ENCODE measurements at regions not wholly inside any gene's neighbourhood (a gene's known extent, or its start where the extent isn't known, plus 50 kb on each side); places are given as distances from the start of the nearest gene placed in this dataset.

DNA sequence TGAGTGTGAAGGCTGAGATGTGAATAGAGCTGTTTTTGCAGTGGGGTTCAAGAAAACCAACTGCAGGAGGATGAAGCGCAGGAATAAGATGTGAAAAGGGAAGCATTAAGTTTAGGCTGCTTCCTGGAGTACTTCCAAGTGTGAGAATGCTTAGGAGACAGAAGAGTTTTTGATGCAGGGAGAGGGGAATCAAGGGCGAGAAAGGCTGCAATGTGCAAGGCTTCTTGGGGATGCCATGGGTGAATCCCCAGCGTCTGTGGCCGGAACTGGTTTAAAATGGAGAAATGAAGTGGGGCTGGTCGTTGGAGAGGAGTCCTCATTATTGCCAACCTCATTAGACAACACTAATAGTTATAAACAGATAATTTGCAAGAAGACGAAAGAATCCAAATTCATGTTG is 764.9 kb downstream of the LIG4 start:
- TF ChIP-seq, protein P1, sequence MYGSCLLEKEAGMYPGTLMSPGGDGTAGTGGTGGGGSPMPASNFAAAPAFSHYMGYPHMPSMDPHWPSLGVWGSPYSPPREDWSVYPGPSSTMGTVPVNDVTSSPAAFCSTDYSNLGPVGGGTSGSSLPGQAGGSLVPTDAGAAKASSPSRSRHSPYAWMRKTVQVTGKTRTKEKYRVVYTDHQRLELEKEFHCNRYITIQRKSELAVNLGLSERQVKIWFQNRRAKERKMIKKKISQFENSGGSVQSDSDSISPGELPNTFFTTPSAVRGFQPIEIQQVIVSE (CRISPR knock-in tag; IDR thresholded peaks at IDR 0.05; ENCODE audit: borderline replicate concordance) = no peak
- TF ChIP-seq, protein P2, sequence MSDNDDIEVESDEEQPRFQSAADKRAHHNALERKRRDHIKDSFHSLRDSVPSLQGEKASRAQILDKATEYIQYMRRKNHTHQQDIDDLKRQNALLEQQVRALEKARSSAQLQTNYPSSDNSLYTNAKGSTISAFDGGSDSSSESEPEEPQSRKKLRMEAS (CRISPR knock-in tag; IDR thresholded peaks at IDR 0.05) = no peak
- TF ChIP-seq ATF1 (CRISPR knock-in tag; IDR thresholded peaks at IDR 0.05) (no peak), MXD4 (CRISPR knock-in tag; IDR thresholded peaks at IDR 0.05; ENCODE audit: borderline replicate concordance) (no peak), RELA (CRISPR knock-in tag; IDR thresholded peaks at IDR 0.05; ENCODE audit: borderline replicate concordance) (no peak), CREB1 (CRISPR knock-in tag; IDR thresholded peaks at IDR 0.05) (no peak), ETV6 (CRISPR knock-in tag; IDR thresholded peaks at IDR 0.05) (no peak), ZNF423 (CRISPR knock-in tag; IDR thresholded peaks at IDR 0.05) (no peak), SMAD4 (CRISPR knock-in tag; IDR thresholded peaks at IDR 0.05) (no peak), ELF4 (CRISPR knock-in tag; IDR thresholded peaks at IDR 0.05; ENCODE audit: low read depth) (no peak), ESRRA (CRISPR knock-in tag; IDR thresholded peaks at IDR 0.05; ENCODE audit: borderline replicate concordance) (no peak), GRHL2 (CRISPR knock-in tag; IDR thresholded peaks at IDR 0.05; ENCODE audit: insufficient replicate concordance, severe bottlenecking) (no peak)
- TF ChIP-seq, protein P3, sequence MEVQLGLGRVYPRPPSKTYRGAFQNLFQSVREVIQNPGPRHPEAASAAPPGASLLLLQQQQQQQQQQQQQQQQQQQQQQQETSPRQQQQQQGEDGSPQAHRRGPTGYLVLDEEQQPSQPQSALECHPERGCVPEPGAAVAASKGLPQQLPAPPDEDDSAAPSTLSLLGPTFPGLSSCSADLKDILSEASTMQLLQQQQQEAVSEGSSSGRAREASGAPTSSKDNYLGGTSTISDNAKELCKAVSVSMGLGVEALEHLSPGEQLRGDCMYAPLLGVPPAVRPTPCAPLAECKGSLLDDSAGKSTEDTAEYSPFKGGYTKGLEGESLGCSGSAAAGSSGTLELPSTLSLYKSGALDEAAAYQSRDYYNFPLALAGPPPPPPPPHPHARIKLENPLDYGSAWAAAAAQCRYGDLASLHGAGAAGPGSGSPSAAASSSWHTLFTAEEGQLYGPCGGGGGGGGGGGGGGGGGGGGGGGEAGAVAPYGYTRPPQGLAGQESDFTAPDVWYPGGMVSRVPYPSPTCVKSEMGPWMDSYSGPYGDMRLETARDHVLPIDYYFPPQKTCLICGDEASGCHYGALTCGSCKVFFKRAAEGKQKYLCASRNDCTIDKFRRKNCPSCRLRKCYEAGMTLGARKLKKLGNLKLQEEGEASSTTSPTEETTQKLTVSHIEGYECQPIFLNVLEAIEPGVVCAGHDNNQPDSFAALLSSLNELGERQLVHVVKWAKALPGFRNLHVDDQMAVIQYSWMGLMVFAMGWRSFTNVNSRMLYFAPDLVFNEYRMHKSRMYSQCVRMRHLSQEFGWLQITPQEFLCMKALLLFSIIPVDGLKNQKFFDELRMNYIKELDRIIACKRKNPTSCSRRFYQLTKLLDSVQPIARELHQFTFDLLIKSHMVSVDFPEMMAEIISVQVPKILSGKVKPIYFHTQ (CRISPR knock-in tag; IDR thresholded peaks at IDR 0.05) = no peak
- TF ChIP-seq, protein P4, sequence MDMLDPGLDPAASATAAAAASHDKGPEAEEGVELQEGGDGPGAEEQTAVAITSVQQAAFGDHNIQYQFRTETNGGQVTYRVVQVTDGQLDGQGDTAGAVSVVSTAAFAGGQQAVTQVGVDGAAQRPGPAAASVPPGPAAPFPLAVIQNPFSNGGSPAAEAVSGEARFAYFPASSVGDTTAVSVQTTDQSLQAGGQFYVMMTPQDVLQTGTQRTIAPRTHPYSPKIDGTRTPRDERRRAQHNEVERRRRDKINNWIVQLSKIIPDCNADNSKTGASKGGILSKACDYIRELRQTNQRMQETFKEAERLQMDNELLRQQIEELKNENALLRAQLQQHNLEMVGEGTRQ (CRISPR knock-in tag; IDR thresholded peaks at IDR 0.05) = no peak
- TF ChIP-seq, protein P5, sequence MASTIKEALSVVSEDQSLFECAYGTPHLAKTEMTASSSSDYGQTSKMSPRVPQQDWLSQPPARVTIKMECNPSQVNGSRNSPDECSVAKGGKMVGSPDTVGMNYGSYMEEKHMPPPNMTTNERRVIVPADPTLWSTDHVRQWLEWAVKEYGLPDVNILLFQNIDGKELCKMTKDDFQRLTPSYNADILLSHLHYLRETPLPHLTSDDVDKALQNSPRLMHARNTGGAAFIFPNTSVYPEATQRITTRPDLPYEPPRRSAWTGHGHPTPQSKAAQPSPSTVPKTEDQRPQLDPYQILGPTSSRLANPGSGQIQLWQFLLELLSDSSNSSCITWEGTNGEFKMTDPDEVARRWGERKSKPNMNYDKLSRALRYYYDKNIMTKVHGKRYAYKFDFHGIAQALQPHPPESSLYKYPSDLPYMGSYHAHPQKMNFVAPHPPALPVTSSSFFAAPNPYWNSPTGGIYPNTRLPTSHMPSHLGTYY (CRISPR knock-in tag; IDR thresholded peaks at IDR 0.05) = no peak
- ChIA-PET POLR2A (no interaction called here), CTCF (no interaction called here)
- peaks cover 20% of the 10 kb centered on the region for H3K36me3 Mint-ChIP-seq
- DNase-seq (ENCODE audit: low spot score) (no peak), ATAC-seq (no peak)
- no peaks in the 10 kb centered on the region for H3K27me3 Mint-ChIP-seq (ENCODE audit: low read depth)
- peaks cover 37% of the 10 kb centered on the region for H3K9me3 Mint-ChIP-seq
- H3K4me1 Mint-ChIP-seq = peaks cover 2% of the 10 kb centered on the region; the same call in 1 of the 2 replicates
- no peak overlapping the region for H3K4me3 Mint-ChIP-seq
- H3K27ac Mint-ChIP-seq = no peak overlapping the region

DNA sequence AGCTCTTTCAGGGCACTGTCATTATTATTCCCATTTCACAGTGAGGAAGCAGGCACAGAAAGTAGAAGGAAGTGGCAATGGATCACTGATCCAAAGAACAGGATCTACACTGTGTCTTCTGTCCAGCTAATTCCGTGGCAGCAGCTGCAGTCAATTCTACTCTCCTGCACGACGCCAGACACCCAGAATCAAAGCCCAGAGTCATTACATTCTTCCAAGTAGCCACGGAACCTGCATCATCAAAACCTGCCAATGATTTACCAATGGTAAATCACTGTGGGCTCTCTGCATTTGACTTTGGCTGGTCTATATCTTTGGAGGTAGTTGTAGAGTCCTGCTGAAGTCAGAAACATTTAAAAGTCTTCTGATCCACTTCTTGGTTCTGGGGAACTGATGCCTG is 767.7 kb downstream of the LIG4 start:
- Mint-ChIP-seq H3K27ac (no peak overlapping the region), H3K4me3 (no peak overlapping the region), H3K36me3 (peaks cover 2% of the 10 kb centered on the region; the same call in 1 of the 2 replicates), H3K9me3 (peaks cover 9% of the 10 kb centered on the region), H3K4me1 (peaks cover 2% of the 10 kb centered on the region; the same call in 1 of the 2 replicates), H3K27me3 (ENCODE audit: low read depth) (no peaks in the 10 kb centered on the region)
- CTCF ChIA-PET = no interaction called here
- ATAC-seq (no peak), DNase-seq (ENCODE audit: low spot score) (no peak)
- POLR2A ChIA-PET = no interaction called here
- TF ChIP-seq, protein P6, sequence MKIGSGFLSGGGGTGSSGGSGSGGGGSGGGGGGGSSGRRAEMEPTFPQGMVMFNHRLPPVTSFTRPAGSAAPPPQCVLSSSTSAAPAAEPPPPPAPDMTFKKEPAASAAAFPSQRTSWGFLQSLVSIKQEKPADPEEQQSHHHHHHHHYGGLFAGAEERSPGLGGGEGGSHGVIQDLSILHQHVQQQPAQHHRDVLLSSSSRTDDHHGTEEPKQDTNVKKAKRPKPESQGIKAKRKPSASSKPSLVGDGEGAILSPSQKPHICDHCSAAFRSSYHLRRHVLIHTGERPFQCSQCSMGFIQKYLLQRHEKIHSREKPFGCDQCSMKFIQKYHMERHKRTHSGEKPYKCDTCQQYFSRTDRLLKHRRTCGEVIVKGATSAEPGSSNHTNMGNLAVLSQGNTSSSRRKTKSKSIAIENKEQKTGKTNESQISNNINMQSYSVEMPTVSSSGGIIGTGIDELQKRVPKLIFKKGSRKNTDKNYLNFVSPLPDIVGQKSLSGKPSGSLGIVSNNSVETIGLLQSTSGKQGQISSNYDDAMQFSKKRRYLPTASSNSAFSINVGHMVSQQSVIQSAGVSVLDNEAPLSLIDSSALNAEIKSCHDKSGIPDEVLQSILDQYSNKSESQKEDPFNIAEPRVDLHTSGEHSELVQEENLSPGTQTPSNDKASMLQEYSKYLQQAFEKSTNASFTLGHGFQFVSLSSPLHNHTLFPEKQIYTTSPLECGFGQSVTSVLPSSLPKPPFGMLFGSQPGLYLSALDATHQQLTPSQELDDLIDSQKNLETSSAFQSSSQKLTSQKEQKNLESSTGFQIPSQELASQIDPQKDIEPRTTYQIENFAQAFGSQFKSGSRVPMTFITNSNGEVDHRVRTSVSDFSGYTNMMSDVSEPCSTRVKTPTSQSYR (CRISPR knock-in tag; IDR thresholded peaks at IDR 0.05) = no peak
- TF ChIP-seq ZNF232 (CRISPR knock-in tag; IDR thresholded peaks at IDR 0.05) (no peak), NFE2L1 (CRISPR knock-in tag; IDR thresholded peaks at IDR 0.05) (no peak), CREB1 (CRISPR knock-in tag; IDR thresholded peaks at IDR 0.05) (no peak), ZNF671 (CRISPR knock-in tag; IDR thresholded peaks at IDR 0.05) (no peak), NR3C1 (CRISPR knock-in tag; conservative IDR thresholded peaks at IDR 0.05; ENCODE audit: low read depth) (no peak), ELF4 (CRISPR knock-in tag; IDR thresholded peaks at IDR 0.05; ENCODE audit: low read depth) (no peak)
- TF ChIP-seq, protein P7, sequence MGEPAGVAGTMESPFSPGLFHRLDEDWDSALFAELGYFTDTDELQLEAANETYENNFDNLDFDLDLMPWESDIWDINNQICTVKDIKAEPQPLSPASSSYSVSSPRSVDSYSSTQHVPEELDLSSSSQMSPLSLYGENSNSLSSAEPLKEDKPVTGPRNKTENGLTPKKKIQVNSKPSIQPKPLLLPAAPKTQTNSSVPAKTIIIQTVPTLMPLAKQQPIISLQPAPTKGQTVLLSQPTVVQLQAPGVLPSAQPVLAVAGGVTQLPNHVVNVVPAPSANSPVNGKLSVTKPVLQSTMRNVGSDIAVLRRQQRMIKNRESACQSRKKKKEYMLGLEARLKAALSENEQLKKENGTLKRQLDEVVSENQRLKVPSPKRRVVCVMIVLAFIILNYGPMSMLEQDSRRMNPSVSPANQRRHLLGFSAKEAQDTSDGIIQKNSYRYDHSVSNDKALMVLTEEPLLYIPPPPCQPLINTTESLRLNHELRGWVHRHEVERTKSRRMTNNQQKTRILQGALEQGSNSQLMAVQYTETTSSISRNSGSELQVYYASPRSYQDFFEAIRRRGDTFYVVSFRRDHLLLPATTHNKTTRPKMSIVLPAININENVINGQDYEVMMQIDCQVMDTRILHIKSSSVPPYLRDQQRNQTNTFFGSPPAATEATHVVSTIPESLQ (CRISPR knock-in tag; IDR thresholded peaks at IDR 0.05) = no peak
- TF ChIP-seq, protein P3 (CRISPR knock-in tag; IDR thresholded peaks at IDR 0.05) = no peak
- TF ChIP-seq, protein P8, sequence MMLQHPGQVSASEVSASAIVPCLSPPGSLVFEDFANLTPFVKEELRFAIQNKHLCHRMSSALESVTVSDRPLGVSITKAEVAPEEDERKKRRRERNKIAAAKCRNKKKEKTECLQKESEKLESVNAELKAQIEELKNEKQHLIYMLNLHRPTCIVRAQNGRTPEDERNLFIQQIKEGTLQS (CRISPR knock-in tag; conservative IDR thresholded peaks at IDR 0.05) = no peak
